ENCODE measurements at regions not wholly inside any gene's neighbourhood (a gene's known extent, or its start where the extent isn't known, plus 50 kb on each side); places are given as distances from the start of the nearest gene placed in this dataset.

- in situ Hi-C loops (cut with MboI; ENCODE audit: low pct_ligation_motif_present in 1 of 4, low pct_unique_long_range_greater_than_20kb in 1 of 4, low sequenced_read_pairs in 3 of 4), result no loop called here
- no peaks in the 10 kb centered on the region for H3K27me3 ChIP-seq
- WGBS, 2 donors (ENCODE audit: low coverage in 1 of 2), result 73 to 75% methylated on average over 7 of the region's 7 CpGs
- no peak for TF ChIP-seq POLR2AphosphoS5 (IDR thresholded peaks at IDR 0.05)
- TF ChIP-seq CTCF (IDR thresholded peaks at IDR 0.05), result no peak
- no peak for TF ChIP-seq EP300 (IDR thresholded peaks at IDR 0.05; ENCODE audit: low read depth)
- no peak for TF ChIP-seq POLR2A (IDR thresholded peaks at IDR 0.05)
- H3K36me3 ChIP-seq, result no peaks in the 10 kb centered on the region
- H3K9me3 ChIP-seq, result no peaks in the 10 kb centered on the region
- intact Hi-C loops (cut with DNase I; ENCODE audit: low total_unique reads), result no loop called here
- H3K4me3 ChIP-seq, result no peak overlapping the region
- H3K4me1 ChIP-seq, result no peaks in the 10 kb centered on the region
- DNase-seq, result no peak
- no peak overlapping the region for H3K27ac ChIP-seq
These were observed 251.2 kb upstream of the OBI1 start for GRCh38 chr13:78910147-78910546.

GRCh38 chr13:78909276-78909675 is 250.3 kb upstream of the OBI1 start:
- Histone ChIP-seq H3K4me1 (no peaks in the 10 kb centered on the region), H3K27ac (no peak overlapping the region), H3K36me3 (no peaks in the 10 kb centered on the region), H3K9me3 (no peaks in the 10 kb centered on the region), H3K27me3 (no peaks in the 10 kb centered on the region), H3K4me3 (no peak overlapping the region)
- no peak for TF ChIP-seq CTCF (IDR thresholded peaks at IDR 0.05)
- TF ChIP-seq POLR2A (IDR thresholded peaks at IDR 0.05), result no peak
- no peak for TF ChIP-seq POLR2AphosphoS5 (IDR thresholded peaks at IDR 0.05)
- no peak for TF ChIP-seq EP300 (IDR thresholded peaks at IDR 0.05; ENCODE audit: low read depth)
- 0 to 27% methylated on average over 1 to 4 of the region's 4 CpGs for WGBS, 2 donors (ENCODE audit: low coverage in 1 of 2)
- intact Hi-C loops (cut with DNase I; ENCODE audit: low total_unique reads), result no loop called here
- in situ Hi-C loops (cut with MboI; ENCODE audit: low pct_ligation_motif_present in 1 of 4, low pct_unique_long_range_greater_than_20kb in 1 of 4, low sequenced_read_pairs in 3 of 4), result no loop called here
- no peak for DNase-seq

GRCh38 chr13:78907006-78907405 is 248.1 kb upstream of the OBI1 start:
- 47 to 48% methylated on average over 5 of the region's 5 CpGs for WGBS, 2 donors (ENCODE audit: low coverage in 1 of 2)
- Histone ChIP-seq H3K9me3 (no peaks in the 10 kb centered on the region), H3K4me1 (no peaks in the 10 kb centered on the region), H3K4me3 (no peak overlapping the region), H3K27ac (no peak overlapping the region), H3K27me3 (no peaks in the 10 kb centered on the region), H3K36me3 (no peaks in the 10 kb centered on the region)
- in situ Hi-C loops (cut with MboI; ENCODE audit: low pct_ligation_motif_present in 1 of 4, low pct_unique_long_range_greater_than_20kb in 1 of 4, low sequenced_read_pairs in 3 of 4), result no loop called here
- DNase-seq, result no peak
- intact Hi-C loops (cut with DNase I; ENCODE audit: low total_unique reads), result no loop called here
- TF ChIP-seq CTCF (IDR thresholded peaks at IDR 0.05) (no peak), POLR2AphosphoS5 (IDR thresholded peaks at IDR 0.05) (no peak), EP300 (IDR thresholded peaks at IDR 0.05; ENCODE audit: low read depth) (no peak), POLR2A (IDR thresholded peaks at IDR 0.05) (no peak)

- Histone ChIP-seq H3K4me3 (no peak overlapping the region), H3K9me3 (no peaks in the 10 kb centered on the region), H3K27ac (no peak overlapping the region), H3K4me1 (no peaks in the 10 kb centered on the region), H3K36me3 (no peaks in the 10 kb centered on the region), H3K27me3 (no peaks in the 10 kb centered on the region)
- in situ Hi-C loops (cut with MboI; ENCODE audit: low pct_ligation_motif_present in 1 of 4, low pct_unique_long_range_greater_than_20kb in 1 of 4, low sequenced_read_pairs in 3 of 4) (no loop called here), intact Hi-C loops (cut with DNase I; ENCODE audit: low total_unique reads) (no loop called here)
- 40 to 44% methylated on average over 2 of the region's 2 CpGs for WGBS, 2 donors (ENCODE audit: low coverage in 1 of 2)
- TF ChIP-seq POLR2AphosphoS5 (IDR thresholded peaks at IDR 0.05) (no peak), CTCF (IDR thresholded peaks at IDR 0.05) (no peak), EP300 (IDR thresholded peaks at IDR 0.05; ENCODE audit: low read depth) (no peak), POLR2A (IDR thresholded peaks at IDR 0.05) (no peak)
- no peak for DNase-seq
These were observed 238.2 kb upstream of the OBI1 start for GRCh38 chr13:78897200-78897599.

Data from transverse colon (tissue), 4 donors.